ENCODE measurements at regions not wholly inside any gene's neighbourhood (a gene's known extent, or its start where the extent isn't known, plus 50 kb on each side); places are given as distances from the start of the nearest gene placed in this dataset.
"Not testable (repeated sequence)": the region's sequence is repeated elsewhere in the genome, so short reads cannot be mapped to it uniquely, and the experiment has no call there.

GRCh38 chr17:83026311-83026811 lies 53.0 kb upstream of the METRNL start:
- Histone ChIP-seq H3K27me3 (ENCODE audit: control insufficient read depth in 2 of 2, insufficient read depth in 2 of 2, low read length in 2 of 2) (no peaks in the 10 kb centered on the region), H3K4me2 (ENCODE audit: insufficient read depth, low read length) (no peak overlapping the region), H2AFZ (ENCODE audit: low read depth, low read length) (no peak overlapping the region), H4K20me1 (replicated peaks; ENCODE audit: control insufficient read depth, extremely low read depth, insufficient read depth, low read length) (peaks cover 2% of the 10 kb centered on the region), H3K9ac (replicated peaks; ENCODE audit: extremely low read depth, insufficient read depth, low read length) (no peak overlapping the region), H3K9me3 (replicated peaks; ENCODE audit: control insufficient read depth, insufficient read depth, low read length) (no peaks in the 10 kb centered on the region), H3K79me2 (ENCODE audit: control insufficient read depth, insufficient read depth, low read length) (no peaks in the 10 kb centered on the region), H3K9me1 (replicated peaks; ENCODE audit: control insufficient read depth, extremely low read depth, insufficient read depth, low read length) (no peaks in the 10 kb centered on the region), H3K4me3 (replicated peaks in 1 of 3; ENCODE audit: insufficient read depth in 1 of 3, low read depth in 1 of 3, low read length in 3 of 3) (no peak overlapping the region), H3K36me3 (ENCODE audit: control insufficient read depth in 2 of 2, extremely low read depth in 1 of 2, insufficient read depth in 2 of 2, low read length in 2 of 2) (no peaks in the 10 kb centered on the region), H3K27ac (ENCODE audit: insufficient read depth, low read depth, low read length) (no peak overlapping the region), H3K4me1 (ENCODE audit: control insufficient read depth, extremely low read depth, insufficient read depth, low read length) (no peaks in the 10 kb centered on the region)
- TF ChIP-seq POLR2AphosphoS5 (IDR thresholded peaks at IDR 0.05; ENCODE audit: insufficient read depth, low read depth, low read length) (no peak), GATA2 (IDR thresholded peaks at IDR 0.05; ENCODE audit: insufficient read depth, insufficient read length, low read depth, low read length) (no peak), EZH2 (IDR thresholded peaks at IDR 0.05; ENCODE audit: borderline replicate concordance, low read depth, low read length, severe bottlenecking) (no peak), JUN (IDR thresholded peaks at IDR 0.05; ENCODE audit: borderline replicate concordance, insufficient read depth, insufficient read length, low read depth) (no peak), POLR2A (IDR thresholded peaks at IDR 0.05; ENCODE audit: low read depth, low read length) (no peak), MAX (IDR thresholded peaks at IDR 0.05; ENCODE audit: insufficient read depth, insufficient read length) (no peak), MYC (IDR thresholded peaks at IDR 0.05; ENCODE audit: low read depth, low read length) (no peak), FOS (IDR thresholded peaks at IDR 0.05; ENCODE audit: borderline replicate concordance, insufficient read depth, low read length) (no peak)
- TF ChIP-seq, protein P1, sequence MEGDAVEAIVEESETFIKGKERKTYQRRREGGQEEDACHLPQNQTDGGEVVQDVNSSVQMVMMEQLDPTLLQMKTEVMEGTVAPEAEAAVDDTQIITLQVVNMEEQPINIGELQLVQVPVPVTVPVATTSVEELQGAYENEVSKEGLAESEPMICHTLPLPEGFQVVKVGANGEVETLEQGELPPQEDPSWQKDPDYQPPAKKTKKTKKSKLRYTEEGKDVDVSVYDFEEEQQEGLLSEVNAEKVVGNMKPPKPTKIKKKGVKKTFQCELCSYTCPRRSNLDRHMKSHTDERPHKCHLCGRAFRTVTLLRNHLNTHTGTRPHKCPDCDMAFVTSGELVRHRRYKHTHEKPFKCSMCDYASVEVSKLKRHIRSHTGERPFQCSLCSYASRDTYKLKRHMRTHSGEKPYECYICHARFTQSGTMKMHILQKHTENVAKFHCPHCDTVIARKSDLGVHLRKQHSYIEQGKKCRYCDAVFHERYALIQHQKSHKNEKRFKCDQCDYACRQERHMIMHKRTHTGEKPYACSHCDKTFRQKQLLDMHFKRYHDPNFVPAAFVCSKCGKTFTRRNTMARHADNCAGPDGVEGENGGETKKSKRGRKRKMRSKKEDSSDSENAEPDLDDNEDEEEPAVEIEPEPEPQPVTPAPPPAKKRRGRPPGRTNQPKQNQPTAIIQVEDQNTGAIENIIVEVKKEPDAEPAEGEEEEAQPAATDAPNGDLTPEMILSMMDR (IDR thresholded peaks at IDR 0.05; ENCODE audit: extremely low read depth in 1 of 2, insufficient read depth in 1 of 2, low read depth in 1 of 2, low read length in 2 of 2): no peak
- POLR2A ChIA-PET: no interaction called here
- dilution Hi-C loops (cut with MboI; ENCODE audit: extremely low pct_ligation_motif_present, low sequenced_read_pairs): no loop called here
- no TSS peak for BruUV-seq (replicated peaks)
- intact Hi-C loops (cut with micrococcal nuclease): no loop called here
- FAIRE-seq (no peak), DNase-seq (ENCODE audit: low read depth, low spot score) (no peak)
- CTCF ChIA-PET: no interaction called here

DNA sequence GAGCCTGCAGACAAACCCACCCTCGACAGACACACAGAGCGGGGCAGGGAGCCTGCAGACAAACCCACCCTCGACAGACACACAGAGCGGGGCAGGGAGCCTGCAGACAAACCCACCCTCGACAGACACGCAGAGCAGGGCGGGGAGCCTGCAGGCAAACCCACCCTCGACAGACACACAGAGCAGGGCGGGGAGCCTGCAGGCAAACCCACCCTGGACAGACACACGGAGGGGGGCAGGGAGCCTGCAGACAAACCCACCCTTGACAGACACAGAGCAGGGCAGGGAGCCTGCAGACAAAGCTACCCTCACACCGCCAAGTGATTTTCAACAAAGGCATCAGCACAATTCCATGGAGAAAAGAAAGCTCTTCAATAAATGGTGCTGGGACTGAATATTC lies 52.5 kb upstream of the METRNL start:
- H3K9me1 ChIP-seq (replicated peaks; ENCODE audit: control insufficient read depth, extremely low read depth, insufficient read depth, low read length); H3K27me3 ChIP-seq (ENCODE audit: control insufficient read depth in 2 of 2, insufficient read depth in 2 of 2, low read length in 2 of 2); H3K9ac ChIP-seq (replicated peaks; ENCODE audit: extremely low read depth, insufficient read depth, low read length); H3K79me2 ChIP-seq (ENCODE audit: control insufficient read depth, insufficient read depth, low read length); dilution Hi-C loops (cut with MboI; ENCODE audit: extremely low pct_ligation_motif_present, low sequenced_read_pairs); H3K4me3 ChIP-seq (replicated peaks in 1 of 3; ENCODE audit: insufficient read depth in 1 of 3, low read depth in 1 of 3, low read length in 3 of 3); POLR2A ChIA-PET; H3K36me3 ChIP-seq (ENCODE audit: control insufficient read depth in 2 of 2, extremely low read depth in 1 of 2, insufficient read depth in 2 of 2, low read length in 2 of 2); H3K9me3 ChIP-seq (replicated peaks; ENCODE audit: control insufficient read depth, insufficient read depth, low read length); H3K27ac ChIP-seq (ENCODE audit: insufficient read depth, low read depth, low read length); H4K20me1 ChIP-seq (replicated peaks; ENCODE audit: control insufficient read depth, extremely low read depth, insufficient read depth, low read length); CTCF ChIA-PET; H3K4me1 ChIP-seq (ENCODE audit: control insufficient read depth, extremely low read depth, insufficient read depth, low read length); intact Hi-C loops (cut with micrococcal nuclease); H3K4me2 ChIP-seq (ENCODE audit: insufficient read depth, low read length); DNase-seq (ENCODE audit: low read depth, low spot score); BruUV-seq (replicated peaks); H2AFZ ChIP-seq (ENCODE audit: low read depth, low read length); FAIRE-seq: not testable (repeated sequence)
